ENCODE measurements at regions not wholly inside any gene's neighbourhood (a gene's known extent, or its start where the extent isn't known, plus 50 kb on each side); places are given as distances from the start of the nearest gene placed in this dataset.

DNA sequence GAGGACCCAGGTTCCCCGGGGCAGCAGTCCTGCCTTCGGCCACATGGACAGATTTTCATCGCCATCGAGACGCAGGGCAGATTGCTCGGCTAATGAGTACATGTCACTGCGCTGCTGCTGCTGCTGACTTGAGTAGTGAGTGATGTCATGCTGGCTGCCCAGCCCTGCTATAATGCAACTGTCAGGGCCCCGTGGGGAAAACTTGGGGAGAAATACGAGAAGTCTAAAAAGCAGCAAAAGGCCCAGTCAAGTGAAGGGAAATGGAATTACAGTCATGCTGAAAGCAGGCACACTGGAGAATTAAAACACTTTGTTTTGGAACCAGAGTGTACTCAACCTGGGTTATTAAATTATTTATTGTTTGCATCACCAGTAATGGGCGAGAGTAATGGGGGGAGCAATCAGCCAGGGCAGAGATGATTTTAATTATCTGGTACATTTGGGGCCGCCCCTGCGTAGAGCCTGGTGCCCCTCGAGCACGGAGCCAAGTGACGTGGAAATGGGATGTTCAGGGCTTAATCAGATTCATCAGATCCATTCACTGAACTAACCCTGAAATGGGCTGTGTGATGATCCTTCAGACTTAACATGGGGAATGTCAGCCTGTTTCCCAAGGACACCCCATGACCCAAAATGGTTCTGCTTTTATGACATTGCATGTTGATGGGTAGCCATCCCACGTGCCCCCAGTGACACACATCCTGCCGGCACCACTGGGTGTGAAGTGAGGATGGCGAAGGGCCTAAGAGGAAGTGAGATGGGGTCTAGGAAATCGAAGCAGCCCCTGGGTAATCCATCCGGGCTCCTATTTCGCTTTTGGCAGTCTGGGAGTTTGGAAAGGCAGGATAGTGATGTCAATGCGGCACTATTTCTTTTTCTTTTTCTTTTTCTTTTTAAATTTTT lies 241.6 kb upstream of the CADM1 start:
- TF ChIP-seq POLR2A (IDR thresholded peaks at IDR 0.05) (no peak), CTCF (IDR thresholded peaks at IDR 0.05) (no peak)
- intact Hi-C loops (cut with DNase I), result no loop called here

DNA sequence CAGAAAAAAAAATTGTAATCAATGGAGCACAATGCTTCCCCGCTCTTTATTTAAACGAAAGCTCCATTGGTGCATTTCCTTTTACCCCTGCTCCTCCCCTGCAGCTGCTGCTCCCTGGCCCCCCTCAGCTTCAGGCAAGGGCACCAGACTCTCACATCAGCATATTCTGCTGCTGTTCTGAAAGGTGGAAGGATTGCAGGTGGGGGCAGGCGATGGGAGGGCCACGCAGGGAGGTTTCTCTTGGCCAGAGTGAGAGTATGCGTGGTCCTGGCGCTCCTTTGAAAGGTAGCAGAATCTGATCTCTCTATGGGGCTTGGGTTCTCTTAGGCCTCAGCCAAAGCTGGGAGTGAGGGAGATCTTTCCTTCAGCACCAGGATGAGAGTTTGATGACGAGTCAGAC lies 240.9 kb upstream of the CADM1 start:
- no peak for DNase-seq (ENCODE audit: low spot score)
- Histone ChIP-seq H3K9me3 (no peaks in the 10 kb centered on the region), H3K36me3 (no peaks in the 10 kb centered on the region), H3K4me1 (replicated peaks) (no peaks in the 10 kb centered on the region), H3K27ac (no peak overlapping the region), H3K4me3 (no peak overlapping the region), H3K27me3 (replicated peaks; ENCODE audit: insufficient read depth) (no peaks in the 10 kb centered on the region)
- no peak for TF ChIP-seq POLR2A (IDR thresholded peaks at IDR 0.05)
- TF ChIP-seq CTCF (IDR thresholded peaks at IDR 0.05), result no peak
- TF ChIP-seq POLR2AphosphoS5 (IDR thresholded peaks at IDR 0.05), result no peak
- 80% methylated on average over 7 of the region's 7 CpGs for WGBS
- intact Hi-C loops (cut with DNase I), result no loop called here

More for the DNA sequence above, 241.6 kb upstream of the CADM1 start:
- no peak overlapping the region for H3K4me3 ChIP-seq
- no peaks in the 10 kb centered on the region for H3K36me3 ChIP-seq
- H3K27ac ChIP-seq, result no peak overlapping the region
- WGBS, result 95% methylated on average over 22 of the region's 22 CpGs
- H3K9me3 ChIP-seq, result no peaks in the 10 kb centered on the region
- H3K4me1 ChIP-seq (replicated peaks), result no peaks in the 10 kb centered on the region
- no peak for DNase-seq (ENCODE audit: low spot score)
- no peaks in the 10 kb centered on the region for H3K27me3 ChIP-seq (replicated peaks; ENCODE audit: insufficient read depth)

- Histone ChIP-seq H3K4me3 (no peak overlapping the region), H3K27ac (no peak overlapping the region), H3K9me3 (no peaks in the 10 kb centered on the region), H3K36me3 (no peaks in the 10 kb centered on the region), H3K4me1 (replicated peaks) (no peaks in the 10 kb centered on the region), H3K27me3 (replicated peaks; ENCODE audit: insufficient read depth) (no peaks in the 10 kb centered on the region)
- DNase-seq (ENCODE audit: low spot score), result no peak
- 92% methylated on average over 9 of the region's 9 CpGs for WGBS
- intact Hi-C loops (cut with DNase I), result no loop called here
- TF ChIP-seq POLR2AphosphoS5 (IDR thresholded peaks at IDR 0.05) (no peak), POLR2A (IDR thresholded peaks at IDR 0.05) (no peak), CTCF (IDR thresholded peaks at IDR 0.05) (no peak)
Measured at GRCh38 chr11:115743719-115744118, 239.5 kb upstream of the CADM1 start.

DNA sequence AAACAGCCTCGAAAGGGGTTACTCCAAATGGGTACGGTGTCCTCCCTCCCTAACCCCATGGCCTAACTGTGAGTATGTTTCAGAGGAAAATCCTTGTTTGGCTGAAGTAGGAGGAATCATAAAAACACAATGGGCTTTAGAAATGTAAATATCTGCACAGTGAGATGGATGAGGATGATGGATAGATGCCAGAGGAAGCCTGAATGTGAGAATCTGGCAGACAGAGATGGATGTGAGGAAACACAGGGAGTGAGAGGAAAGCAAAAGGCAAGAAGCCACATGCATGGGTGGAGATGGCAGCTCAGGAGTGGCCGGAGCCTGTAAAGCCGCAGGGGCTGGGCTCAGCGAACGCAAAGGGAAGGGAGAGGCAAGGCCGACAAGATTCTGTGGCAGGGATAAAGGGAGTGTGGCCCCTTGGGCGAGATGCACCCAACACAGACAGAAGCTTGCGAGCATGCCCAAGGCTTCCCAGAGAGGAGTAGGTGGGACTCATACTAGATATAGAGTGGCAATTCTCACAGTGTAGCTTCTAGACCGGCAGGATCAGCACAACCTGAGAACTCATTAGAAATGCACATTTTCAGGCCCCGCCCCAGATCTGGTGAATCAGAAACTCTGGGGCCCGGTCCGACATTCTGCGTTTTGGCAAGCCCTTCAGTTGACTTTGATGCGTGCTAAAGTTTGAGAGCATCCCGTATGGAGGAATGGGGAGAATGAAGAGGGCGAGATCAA lies 237.3 kb upstream of the CADM1 start:
- 69% methylated on average over 17 of the region's 17 CpGs for WGBS
- H3K4me1 ChIP-seq (replicated peaks), result no peaks in the 10 kb centered on the region
- no peaks in the 10 kb centered on the region for H3K36me3 ChIP-seq
- intact Hi-C loops (cut with DNase I), result no loop called here
- H3K27me3 ChIP-seq (replicated peaks; ENCODE audit: insufficient read depth), result no peaks in the 10 kb centered on the region
- no peak for DNase-seq (ENCODE audit: low spot score)
- no peak overlapping the region for H3K4me3 ChIP-seq
- TF ChIP-seq CTCF (IDR thresholded peaks at IDR 0.05), result no peak
- TF ChIP-seq POLR2A (IDR thresholded peaks at IDR 0.05), result no peak
- no peak for TF ChIP-seq POLR2AphosphoS5 (IDR thresholded peaks at IDR 0.05)
- H3K27ac ChIP-seq, result no peak overlapping the region
- no peaks in the 10 kb centered on the region for H3K9me3 ChIP-seq

Measured in prostate gland (tissue), 2 donors.